IPS-NIHi11 (cell line): ENCODE measurements at regions not wholly inside any gene's neighbourhood (a gene's known extent, or its start where the extent isn't known, plus 50 kb on each side); places are given as distances from the start of the nearest gene placed in this dataset.

Source experiments
- DNase-seq: peaks from one replicate; pipeline ENCODE4 v3.0.0; 2012; ENCODE audit warnings: mixed read lengths, low spot score

- no peak for DNase-seq
Observed at GRCh38 chr6:41404182-41404845, 68.9 kb downstream of the NCR2 start.

- DNase-seq = no peak
Observed at GRCh38 chr6:41405941-41406727, 70.7 kb downstream of the NCR2 start.

- DNase-seq = peak; percentile 61
Observed at GRCh38 chr6:41406728-41407489, 71.5 kb downstream of the NCR2 start.

DNA sequence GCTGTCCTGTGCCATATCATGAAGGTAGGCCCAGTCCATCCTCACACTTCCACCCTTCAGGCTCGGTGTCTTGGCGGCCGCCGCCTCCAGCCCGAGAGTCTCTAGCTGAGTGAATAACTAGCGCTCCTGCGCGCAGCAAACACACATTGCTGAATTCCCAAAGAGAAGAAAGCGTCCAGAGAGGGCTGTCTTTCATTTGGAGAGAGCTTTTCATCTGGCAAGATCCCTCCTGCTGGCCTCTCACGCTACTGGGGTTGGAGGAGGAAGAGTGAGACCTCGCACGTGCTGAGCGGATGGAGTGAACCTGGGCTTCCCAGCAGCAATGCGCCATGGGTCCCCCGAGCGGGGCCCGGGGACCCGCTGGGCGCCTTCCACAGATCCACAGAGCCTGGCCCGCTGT, 73.2 kb downstream of the NCR2 start:
- no peak for DNase-seq

GRCh38 chr6:41408982-41409381, 73.6 kb downstream of the NCR2 start:
- no peak for DNase-seq

DNA sequence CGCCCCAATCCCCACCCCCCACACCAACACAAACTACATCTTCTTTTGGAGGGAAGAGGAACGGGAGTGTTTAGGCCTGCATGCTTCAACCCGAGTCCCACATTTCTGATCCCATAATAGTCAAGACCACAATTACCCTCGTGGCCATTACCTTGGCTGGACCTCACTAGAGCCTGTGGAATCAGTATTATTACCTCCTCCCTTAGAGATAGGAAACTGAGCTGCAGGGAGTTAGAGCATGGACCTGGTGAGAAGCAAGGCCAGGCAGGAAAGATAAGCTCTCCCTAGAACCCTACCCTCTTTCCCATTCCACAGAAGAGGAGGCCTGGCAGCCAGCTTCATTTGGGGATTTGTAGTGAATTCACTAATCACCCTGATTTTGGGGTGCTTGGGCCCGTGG, 74.1 kb downstream of the NCR2 start:
- no peak for DNase-seq

DNA sequence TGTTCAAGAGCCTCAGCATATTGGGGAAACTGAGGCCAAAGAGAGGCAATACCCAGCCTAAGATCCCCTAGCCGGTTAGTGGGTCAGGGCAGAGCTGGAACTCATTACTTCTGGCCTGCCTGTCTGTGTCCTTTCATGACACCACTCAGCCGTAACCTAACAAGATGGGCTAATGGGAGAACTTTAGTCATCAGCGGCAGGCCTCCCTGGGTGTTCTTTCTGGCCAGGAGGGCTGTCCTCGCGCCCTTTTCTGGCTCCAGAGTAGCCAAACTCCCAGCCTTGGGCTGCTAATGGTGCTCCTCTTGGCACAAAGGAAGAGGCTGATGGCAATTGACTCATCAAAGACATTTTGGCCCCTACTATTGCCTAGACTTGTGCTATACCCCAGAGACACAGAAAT, 76.6 kb downstream of the NCR2 start:
- no peak for DNase-seq

- DNase-seq = no peak
Observed at GRCh38 chr6:41413250-41413649, 77.8 kb downstream of the NCR2 start.

DNA sequence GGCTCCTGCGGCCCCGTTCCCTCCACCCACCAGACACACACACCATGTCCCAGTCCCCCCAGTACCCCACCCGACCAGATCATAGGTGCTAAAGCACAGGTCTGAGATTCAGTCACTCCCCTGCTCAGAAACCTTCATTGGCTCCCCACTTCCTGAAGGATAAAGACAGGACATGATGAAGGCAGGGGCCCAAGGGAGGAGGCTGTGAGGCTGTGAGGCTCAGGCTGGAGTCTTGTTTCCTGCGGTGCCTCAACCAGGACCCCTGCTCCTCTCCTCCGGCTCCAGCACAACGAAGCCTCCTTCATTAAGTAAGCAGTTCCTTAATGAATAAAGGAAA, 81.1 kb downstream of the NCR2 start:
- DNase-seq = no peak

DNA sequence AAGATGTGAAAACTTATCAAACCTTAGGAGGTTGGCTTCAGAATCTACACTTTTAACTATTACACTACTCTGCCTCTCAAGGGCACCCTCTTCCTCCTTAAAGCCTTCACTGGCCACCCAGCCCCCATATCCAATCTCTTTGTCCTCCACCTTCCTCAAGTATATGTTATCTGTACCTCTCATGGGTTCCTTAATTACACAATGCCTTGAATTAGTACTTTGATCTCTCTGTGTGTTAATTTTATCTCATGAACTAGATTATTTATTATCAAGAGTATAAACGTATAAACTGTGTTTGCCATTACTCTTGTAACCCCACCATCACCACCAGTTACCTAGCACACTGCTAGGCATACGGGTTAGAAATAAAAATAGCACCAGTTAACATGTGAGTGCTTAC, 83.3 kb downstream of the NCR2 start:
- no peak for DNase-seq

DNA sequence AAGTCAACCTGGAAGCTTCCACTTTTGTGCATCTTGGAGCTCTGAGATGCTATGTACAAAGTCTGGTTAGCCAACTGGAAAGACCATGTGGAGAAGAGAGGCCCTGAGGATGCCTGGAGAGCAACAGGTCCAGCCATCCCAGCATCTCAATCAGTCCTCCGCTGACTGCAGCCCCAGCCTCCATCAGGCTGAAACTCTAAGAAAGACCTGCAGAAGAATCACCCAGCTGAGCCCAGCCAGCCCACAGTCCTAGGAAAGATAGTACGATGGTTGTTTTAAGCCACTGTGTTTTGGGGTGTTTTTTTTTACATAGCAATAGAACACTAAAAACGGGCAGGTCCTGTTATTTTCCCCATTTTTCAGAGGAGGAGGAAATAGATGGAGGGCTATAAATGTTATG, 84.0 kb downstream of the NCR2 start:
- no peak for DNase-seq

DNA sequence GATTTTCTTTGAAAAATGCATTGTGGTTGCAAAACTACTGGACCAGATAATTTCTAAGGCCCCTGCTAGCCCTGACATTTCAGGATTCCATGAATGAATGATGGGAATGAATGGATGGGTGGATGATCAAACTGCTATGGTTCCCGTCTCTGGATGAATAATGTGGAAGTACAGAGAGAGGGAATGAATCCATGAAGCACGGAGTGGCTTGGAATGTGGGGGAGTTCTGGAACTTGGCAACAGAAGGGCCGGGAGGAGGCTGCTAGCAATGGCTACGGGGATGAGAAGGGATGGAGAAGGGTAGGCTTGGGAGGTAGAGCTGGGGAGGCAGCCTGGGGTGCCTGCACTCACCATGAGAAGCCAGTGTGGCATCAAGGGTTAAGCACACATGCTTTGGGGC, 84.8 kb downstream of the NCR2 start:
- DNase-seq = no peak

- DNase-seq = no peak
Observed at GRCh38 chr6:41422161-41422560, 86.8 kb downstream of the NCR2 start.

GRCh38 chr6:41423002-41423401, 87.6 kb downstream of the NCR2 start:
- no peak for DNase-seq

DNA sequence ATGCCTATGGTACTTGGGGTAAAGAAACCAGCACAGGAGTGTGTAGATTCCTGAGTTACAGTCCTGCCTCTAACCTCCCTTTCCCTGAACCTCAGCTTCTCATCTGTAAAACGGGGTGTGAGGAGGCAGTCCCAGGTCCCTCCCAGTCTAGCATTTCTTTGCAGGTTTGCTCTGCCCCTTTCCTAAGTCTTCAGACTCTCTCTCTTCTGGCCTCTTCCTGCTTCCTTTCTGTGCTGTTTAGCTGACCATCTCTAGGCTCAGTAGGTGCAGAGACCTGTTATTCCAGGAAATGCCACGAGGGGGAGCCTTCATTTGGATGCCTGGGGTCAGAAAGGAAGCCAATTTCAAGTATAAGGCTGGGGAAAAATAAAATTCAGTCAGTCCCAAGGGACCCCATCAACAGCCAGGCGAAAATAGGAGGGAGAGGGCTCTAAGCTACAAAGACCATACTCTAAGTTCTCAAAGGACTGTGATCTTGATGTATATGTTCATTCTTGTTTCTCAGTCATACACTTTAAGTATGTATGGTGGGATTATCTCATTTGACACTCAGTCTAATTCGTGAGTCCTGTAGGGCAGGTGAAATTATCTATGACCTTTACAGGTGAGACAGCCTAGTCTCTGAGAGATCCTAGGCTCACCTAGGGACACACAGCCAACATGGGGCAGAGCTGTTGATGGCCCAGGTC, 89.1 kb downstream of the NCR2 start:
- peak; percentile 76 for DNase-seq

DNA sequence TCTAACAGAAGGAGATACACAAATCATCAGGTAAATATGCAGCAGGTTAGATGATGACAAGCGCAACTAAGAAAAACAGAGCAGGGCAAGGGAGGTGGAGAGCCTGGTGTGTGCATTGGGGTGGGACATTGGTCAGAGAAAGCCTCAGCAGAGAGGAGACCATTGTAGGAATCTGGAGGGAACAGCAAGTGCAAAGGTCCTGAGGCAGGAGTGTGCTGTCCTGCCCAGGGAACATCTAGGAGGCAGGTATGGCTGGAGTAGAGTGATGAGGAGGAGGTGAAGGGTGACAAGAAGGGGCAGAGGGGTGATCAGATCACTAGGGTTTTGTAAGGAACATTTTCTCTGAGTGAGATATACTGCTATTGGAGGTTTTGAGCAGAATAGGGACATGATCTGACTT, 90.1 kb downstream of the NCR2 start:
- no peak for DNase-seq

- no peak for DNase-seq
Observed at GRCh38 chr6:41426438-41426851, 91.0 kb downstream of the NCR2 start.

DNA sequence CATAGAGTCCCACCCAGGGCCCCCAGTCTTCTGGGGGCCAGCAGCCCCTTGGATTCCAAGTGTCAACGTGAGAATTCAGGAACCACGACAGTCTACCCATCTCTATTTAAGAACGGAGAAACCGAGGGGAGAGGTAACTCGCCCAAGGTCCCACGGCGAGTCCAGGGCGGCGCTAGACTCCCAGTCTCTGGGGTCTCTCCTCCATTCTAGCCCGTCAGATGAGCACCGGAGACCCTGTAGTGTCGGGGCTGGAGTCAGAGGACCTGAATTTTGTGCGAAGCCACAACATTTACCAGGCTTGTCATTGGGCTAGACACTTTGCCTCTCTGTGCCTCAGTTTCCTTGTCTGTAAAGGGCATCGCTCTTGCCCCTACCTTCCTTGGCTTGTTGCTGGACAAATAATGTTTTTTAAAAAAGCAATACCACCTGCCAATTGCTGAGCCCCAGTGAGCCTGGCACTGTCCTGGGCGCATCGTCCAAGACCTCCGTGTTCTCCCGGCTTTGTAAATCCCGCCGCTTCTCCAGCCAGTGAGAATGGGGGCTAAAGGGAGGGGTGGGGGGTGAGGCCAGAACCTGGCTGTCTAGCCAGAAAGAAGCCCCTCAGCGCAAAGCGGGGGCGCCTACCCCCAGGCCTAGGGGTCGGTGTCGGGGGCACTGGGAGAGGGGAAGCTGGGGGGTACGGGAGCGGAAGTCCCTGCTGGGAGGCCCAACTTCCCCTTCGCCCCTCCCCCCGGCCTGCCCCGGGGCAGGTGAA, 91.7 kb downstream of the NCR2 start:
- DNase-seq = no peak

GRCh38 chr6:41427642-41428335, 92.4 kb downstream of the NCR2 start:
- DNase-seq = peak; percentile 79

DNA sequence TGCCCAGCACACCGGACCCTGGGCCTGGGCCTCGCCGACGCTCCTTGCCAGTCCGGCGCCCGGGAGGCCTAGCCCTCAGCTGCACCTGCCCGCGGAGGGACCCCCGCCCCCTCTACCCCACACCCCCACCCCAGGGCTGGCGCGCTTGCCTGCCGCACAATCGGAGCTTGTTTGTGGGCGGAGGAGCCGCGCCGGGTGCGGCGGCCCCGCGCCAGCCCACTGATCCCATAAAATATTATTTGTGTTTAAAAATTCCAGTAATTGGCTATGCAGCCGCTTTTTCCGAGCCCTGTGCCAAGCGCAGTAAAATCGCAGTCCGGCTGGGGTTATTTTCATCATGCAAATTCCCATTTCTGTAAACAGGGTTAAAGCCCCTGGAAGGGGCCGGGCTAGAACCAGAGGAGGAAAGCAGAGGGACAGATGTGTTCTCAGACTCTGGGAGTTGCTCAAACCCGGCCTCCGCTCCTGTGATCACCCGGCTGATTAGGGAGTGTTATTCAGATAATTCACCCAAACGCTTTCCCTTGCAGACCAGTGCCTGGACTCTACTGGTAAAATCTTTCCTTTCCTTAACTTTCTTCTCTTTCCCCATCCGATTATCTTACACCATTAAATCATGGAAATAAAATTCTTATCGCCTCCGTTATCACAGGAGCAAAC, 93.1 kb downstream of the NCR2 start:
- no peak for DNase-seq

DNA sequence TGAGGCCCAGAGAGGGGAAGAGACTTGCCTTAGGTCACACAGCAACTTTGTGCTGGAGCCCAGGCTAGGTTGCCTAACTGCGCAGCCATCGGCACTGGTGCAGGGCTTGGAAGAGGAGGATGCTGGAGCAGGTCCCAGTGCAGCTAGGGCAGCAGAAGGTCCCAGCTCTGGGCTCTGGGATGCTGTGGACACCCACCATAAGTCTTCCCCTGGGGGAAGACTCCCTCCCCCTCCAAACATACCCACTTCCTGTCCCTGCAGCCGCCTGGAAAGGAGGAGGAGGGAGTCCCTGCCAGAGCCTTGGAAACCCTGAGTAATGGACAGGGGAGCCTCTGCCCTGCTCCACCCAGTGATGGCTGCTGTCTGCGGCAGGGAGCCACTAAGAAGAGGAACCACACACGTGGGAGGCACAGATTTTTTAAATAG, 93.6 kb downstream of the NCR2 start:
- DNase-seq = no peak
